ENCODE measurements at regions not wholly inside any gene's neighbourhood (a gene's known extent, or its start where the extent isn't known, plus 50 kb on each side); places are given as distances from the start of the nearest gene placed in this dataset.

DNA sequence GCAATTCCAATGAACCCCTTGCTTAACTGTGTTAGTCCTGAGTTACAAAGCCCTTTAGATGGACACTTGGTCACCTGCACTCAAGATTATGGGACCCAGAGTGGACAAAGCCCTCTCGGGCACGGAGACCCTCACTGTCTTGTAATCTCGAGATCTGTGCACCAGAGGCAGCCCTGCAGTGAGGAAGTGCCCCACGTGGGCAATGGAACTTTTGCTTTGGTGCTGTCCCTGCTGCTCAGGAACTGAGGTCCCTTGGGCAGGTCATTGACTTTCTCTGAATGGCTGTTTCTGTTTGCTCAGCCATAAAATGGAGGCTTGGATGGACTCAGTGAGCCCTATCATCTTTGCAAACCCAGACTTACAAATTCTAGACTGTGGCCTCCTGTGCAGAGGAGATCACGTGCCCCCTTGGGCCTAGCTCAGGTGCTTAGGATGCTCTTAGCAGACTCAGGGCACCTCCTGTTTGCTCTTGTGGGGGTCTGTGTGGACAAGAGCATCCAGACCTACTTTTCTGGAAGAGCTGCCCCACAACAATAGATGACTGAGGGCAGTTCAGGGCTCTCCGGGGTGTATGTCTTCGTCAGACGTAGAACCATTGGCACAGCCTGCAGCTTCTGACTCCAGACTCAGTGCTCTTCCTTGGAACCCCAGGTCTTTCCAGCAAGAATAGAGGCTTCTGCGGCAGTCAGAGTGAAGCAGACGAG lies 94.5 kb upstream of the HS6ST1 start:
- TF ChIP-seq, protein P1, sequence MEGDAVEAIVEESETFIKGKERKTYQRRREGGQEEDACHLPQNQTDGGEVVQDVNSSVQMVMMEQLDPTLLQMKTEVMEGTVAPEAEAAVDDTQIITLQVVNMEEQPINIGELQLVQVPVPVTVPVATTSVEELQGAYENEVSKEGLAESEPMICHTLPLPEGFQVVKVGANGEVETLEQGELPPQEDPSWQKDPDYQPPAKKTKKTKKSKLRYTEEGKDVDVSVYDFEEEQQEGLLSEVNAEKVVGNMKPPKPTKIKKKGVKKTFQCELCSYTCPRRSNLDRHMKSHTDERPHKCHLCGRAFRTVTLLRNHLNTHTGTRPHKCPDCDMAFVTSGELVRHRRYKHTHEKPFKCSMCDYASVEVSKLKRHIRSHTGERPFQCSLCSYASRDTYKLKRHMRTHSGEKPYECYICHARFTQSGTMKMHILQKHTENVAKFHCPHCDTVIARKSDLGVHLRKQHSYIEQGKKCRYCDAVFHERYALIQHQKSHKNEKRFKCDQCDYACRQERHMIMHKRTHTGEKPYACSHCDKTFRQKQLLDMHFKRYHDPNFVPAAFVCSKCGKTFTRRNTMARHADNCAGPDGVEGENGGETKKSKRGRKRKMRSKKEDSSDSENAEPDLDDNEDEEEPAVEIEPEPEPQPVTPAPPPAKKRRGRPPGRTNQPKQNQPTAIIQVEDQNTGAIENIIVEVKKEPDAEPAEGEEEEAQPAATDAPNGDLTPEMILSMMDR (IDR thresholded peaks at IDR 0.05): no peak
- TF ChIP-seq POLR2A (IDR thresholded peaks at IDR 0.05): no peak

All from thyroid gland (tissue), 4 donors.